Activated CD4-positive, alpha-beta T cell treated with anti-CD3 and anti-CD28 coated beads, Interleukin-10, Interleukin-2, amounts not matched to agents 100 ng/mL and 50 ng/mL, durations not matched to agents 16 hours and 8 hours (primary cell): ENCODE measurements at regions not wholly inside any gene's neighbourhood (a gene's known extent, or its start where the extent isn't known, plus 50 kb on each side); places are given as distances from the start of the nearest gene placed in this dataset.

Experiments used
- DNase-seq: peaks from one replicate; pipeline ENCODE4 v3.0.0-alpha.2; 2020

DNA sequence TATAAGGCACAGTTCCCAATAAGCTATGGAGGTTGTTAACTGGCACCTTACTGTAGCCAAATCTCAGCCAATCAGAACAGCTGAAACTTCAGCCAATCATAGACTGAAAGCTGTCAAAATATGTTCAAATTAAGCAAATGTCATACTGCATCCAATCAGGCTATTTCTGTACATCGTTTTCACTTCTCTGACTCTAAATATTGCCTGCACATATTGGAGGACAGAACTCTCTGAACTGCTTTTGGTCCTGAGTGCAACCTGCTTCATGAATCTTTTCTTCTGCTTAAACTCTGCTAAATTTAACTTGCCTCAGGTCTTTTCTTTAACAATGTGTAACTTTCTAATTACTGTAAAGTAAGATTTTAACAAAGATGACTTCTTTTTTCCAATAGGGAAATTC, 1198.9 kb upstream of the PCDH7 start:
- no peak for DNase-seq

DNA sequence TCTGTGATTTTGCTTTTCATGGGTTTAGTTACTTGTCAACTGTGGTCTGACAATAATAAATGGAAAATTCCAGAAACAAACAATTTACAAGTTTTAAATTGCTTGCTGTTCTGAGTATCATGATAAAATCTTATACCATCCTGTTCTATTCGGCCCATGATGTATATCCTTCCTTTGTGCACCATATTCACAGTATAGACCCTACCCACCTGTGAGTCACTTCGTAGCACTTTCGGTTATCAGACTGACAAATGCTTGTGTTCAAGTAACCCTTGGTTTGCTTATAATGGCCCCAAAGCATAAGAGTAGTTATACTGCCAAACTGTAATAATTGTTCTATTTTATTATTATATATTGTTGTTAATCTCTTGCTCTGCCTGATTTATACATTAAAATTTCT, 1183.4 kb upstream of the PCDH7 start:
- no peak for DNase-seq

DNA sequence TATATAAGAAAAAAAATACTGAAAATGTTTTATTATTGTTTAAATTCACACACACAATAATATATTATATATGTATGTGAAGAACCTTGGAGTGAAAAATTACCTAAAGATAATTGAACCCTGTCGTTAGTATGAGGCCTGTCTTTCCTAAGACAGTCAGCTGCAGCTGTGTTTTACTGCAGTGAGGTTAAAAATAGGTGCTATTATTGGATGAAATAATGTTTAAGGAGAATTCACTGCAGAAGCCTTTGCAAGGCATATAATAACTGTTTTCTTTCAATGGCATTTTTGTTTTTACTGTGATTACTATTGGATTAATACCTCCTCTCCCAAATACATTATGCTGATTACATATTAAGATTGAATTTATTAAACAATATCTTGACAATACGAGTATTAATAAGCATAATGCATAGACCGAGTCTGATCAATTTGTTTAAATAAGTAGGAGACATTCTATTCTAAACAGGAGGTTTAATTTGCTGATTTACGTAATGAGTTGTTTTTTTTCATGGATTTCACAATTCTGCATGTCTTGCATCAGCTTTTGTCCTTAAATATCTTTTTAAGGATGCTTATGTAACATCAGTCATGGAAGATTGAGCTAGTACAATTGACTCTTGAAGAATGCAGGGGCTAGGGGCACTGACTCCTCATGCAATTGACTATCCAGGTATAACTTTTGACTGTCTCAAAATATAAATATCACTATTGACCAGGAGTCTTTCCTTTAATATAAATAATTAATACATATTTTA, 1181.1 kb upstream of the PCDH7 start:
- no peak for DNase-seq

DNA sequence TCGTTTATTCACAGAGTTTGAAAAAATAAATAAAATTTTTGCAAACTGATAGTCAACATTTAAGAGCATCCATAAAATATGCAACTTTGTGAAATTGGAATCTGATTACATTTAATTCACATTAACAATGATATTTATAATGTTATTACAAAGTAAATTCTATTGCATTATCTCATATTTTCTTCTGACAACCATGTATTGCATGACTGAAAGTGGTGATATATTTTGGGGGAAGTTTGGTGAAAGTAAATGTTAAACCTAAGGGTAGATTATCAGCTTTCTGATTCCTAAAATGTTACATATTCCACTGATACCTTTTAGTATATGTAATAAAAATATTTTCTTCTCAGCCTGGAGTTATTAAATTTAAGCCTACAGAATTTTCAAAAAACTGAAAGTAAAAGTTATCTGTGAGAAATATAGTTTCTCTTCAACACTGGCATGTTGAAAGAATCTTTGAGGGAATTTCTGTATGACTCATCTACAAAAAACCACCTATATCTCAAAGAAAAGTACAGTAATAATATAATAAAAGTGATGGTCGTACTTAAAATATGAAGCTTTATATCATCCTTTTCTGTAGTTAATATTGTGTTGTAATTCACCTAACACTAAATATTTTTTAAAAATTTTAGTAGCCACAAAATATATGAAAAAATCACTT, 1179.6 kb upstream of the PCDH7 start:
- DNase-seq = no peak

DNA sequence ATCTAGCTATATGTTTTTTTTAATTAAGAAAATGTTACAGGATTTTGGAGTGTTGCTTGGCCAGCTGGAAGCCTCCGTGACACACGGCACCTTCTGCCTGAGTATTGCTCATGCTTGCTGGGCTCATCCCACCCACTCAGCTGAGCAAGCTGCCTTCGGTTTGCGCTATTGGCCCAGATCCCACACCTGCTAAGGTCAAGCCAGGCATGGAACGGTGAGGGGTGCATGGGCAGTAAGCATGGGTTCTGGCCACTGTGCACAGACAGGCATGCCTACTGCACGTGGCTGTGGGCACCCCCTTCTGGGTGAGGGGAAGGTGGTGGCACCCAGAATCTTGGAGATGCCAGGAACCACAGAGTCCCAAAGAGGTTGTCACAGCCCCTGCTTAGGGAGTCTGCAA, 1178.4 kb upstream of the PCDH7 start:
- DNase-seq = no peak

DNA sequence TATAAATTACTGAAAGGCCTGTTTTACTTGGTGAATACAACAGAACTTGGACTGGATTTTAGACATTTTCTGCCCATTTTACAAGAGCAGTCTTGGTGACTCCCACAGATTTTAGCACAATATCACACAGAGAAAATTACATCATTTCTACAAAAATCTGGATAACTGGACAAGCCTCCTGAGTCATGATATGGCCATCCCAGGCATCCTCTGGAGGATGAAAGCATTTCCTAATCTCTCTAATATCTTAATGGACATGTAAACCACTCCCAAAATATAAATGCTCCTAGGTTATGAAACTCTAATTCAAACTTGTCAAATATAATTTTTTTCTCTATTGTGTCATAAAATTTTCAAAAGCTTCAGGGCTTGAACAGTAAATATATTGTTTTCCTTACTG, 1170.8 kb upstream of the PCDH7 start:
- DNase-seq = no peak

DNA sequence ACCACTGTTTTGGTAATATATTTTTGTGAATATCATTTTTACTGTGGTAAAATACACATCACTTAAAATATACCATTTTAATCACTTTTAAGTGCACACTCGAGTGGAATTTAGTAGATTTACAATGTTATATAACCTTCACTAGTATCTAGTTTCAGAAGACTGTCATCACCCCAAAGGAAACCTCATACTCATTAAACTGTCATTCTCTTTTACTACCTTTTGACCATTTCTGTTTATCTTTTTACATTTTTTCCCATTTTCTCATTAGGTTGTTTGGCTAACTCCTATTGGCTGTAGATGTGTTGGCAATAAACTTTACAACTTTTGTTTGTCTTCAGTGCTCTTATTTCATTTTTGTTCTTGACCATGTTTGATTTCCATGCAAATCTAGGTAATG, 1168.3 kb upstream of the PCDH7 start:
- no peak for DNase-seq

DNA sequence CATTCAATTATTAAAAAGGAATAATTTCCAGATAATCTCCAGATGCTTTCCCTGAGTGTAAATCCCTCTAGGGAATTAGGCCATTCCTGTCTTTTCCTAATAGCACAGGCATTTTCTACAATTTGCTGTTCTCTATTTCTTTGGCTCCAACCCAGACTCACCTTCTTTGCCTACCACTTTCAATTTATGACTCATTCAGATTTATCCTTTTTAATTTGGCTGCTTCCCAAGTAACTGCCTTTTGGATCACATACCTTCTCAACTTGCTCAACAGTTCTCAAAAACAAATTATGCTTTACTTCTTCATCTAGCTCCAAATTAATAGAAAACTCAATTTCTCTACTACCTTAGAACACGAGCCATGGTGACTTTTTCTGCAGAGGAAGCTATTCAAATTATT, 1166.3 kb upstream of the PCDH7 start:
- DNase-seq = no peak

DNA sequence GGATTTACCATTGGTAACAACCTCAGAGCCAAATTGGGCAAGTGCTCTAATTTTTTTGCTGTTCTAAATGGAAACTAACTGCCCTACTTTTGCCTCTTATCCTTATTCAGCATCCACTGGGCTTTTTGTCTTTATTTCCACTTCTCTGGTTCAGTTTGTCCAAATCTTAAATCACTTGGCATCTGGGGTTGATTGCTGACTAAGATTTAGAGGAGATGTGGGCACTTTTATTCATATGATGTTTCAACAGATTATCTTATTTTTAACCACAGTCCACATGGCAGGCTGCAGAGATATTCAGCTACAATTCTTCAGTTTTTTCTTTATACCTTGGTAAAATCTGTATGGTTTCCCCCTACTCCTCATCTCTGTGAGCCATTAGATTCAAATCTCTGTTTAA, 1161.4 kb upstream of the PCDH7 start:
- DNase-seq = no peak

DNA sequence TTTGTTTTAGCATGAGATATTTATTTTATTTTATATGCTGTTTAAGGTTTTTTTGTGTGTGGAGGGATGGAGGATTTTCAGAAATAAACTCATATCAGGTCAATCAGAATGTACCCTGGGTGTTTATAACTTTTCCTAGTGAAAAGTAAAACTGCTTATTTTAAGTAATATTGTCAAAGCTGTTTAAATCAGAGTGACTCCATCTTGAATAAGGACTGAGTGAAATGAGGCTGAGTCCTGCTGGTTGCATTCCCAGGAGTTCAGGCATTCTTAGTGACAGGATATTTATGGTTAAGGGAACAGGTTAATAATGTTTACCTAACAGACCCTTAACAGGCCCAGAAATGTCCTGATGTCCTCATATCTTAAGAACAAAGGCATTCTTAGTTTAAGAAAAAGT, 1160.9 kb upstream of the PCDH7 start:
- no peak for DNase-seq

DNA sequence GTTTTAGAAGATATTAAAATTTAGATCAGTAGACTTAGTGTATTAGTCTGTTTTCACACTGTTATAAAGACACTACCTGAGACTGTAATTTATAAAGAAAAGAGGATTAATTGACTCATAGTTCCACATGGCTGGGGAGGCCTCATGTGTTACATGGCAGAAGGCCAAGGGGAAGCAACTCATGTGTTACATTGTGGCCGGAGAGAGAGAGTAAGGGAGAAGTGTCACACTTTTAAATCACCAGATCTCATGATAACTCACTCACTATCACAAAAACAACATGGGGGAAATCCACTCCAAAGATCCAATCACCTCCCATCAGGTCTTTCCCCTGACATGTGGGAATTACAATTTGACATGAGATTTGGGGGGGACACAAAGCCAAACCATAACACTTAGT, 1159.7 kb upstream of the PCDH7 start:
- no peak for DNase-seq

DNA sequence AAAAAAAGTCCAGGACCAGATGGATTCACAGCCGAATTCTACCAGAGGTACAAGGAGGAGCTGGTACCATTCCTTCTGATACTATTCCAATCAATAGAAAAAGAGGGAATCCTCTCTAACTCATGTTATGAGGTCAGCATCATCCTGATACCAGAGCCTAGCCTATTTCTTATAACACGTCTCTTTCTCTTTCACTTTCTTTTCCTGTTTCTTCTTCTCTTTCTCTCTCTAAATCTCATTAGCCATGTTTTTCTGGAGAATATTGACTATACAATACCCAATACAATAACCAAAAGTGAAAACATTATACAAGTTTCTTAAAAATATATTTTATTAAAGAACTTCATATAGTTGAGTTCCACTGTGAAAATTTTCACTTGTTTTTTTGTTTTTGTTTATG, 1154.9 kb upstream of the PCDH7 start:
- DNase-seq = no peak

DNA sequence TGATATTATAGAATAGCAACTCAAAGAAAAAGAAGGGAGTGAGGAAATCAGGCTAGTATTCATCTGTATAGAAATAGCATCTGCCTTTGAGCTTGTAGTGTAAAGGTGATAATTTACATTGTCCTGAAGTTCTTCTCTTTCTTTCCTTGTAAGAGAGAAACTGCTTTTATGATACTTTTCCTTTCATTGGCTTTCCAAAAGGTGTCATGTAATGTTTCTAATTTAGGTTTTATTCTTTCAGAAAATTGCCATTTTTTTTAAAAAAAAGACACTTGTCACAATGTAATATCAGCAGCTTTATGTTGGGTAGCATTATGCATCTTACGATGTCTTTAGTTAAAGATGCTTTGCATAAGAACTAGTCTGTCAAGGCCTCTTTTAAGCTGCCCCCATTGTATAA, 1153.8 kb upstream of the PCDH7 start:
- no peak for DNase-seq

DNA sequence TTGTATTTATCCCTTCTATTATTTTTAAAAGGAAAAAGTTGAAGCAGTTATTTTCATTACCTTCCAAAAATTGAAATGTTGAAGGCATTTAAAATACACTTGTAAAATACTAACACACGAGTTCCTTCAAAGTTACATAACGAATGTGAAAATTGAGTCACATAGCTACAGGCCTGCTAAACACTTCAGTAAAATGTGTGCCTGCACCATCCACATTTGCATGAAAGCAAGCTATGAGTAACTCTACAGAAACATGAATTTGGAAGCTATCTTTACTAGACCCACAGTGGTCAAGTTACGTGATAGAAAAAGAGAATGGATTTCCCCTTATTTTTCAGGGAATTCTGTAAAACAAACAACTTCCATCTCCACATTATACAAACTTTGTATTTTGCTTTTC, 1148.8 kb upstream of the PCDH7 start:
- no peak for DNase-seq

DNA sequence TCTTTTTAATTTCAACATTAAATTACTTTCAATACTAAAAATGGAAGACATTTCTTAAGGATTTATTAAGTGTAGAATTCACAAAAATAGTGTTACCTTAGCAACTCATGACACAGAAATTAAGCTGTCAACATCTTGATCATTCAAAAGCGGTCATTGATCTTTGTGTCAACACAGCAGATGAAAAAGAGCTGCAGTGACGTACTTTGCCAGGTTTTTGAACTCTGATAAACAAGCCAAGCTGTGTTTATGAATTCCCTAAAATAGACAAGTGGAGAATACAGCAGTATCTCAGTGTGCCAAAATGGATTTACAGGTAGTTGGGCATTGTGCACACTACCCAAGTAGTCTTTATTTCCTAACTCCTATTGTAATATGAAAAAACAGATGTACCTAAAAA, 1141.8 kb upstream of the PCDH7 start:
- no peak for DNase-seq

DNA sequence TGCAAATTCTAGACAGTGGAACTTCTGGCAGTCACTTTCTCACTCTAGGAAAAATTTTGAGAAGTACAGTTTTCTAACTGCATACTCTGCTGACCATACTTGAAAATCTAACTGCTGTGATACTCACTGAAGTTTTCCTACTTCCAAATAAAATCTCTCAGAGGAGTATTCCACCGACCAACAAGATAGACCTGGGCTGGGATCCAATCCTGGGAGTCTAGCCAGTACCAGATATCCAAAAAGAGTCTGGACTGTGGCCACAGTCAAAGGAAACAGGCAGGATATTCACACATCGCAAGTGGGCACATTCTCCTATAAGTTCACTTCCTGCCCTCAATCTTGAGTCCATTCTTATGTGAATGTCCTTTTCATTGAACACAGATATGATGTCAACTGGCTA, 1138.7 kb upstream of the PCDH7 start:
- DNase-seq = no peak

DNA sequence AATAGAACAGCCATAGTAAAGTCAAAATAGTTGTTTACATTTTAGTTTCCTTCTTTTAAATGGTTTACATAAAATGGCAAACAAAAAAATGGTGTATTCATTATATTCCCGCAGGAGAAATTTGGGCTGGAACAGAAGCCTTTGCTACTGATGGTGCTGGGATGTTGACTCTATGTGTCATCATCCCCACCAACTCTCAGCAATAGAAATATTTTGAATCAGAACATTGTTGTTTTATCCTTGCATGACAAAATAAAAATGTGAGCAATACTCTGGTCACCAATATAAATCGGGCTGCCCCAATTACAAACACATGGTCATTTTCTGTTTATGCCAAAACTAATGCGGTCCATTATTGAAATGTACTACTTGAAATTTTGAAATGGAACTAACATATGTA, 1131.6 kb upstream of the PCDH7 start:
- no peak for DNase-seq

DNA sequence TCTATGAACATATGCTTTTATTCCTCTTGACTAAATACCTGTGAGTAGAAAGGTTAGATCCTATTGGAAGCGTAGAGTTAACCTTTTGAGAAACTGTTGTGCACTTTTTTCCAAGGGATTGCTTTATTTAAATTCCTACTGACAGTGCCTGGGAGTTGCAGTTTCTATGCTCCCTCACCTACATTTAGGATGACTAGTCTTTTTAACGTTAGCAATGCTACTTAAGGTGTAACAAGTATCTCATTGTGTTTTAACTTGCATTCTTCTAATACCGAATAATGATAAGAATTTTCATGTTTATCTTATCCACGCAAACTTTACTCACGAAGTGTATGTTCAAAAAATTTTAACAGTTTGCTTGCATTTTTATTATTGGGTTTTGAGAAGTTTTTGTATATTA, 1123.9 kb upstream of the PCDH7 start:
- DNase-seq = no peak

DNA sequence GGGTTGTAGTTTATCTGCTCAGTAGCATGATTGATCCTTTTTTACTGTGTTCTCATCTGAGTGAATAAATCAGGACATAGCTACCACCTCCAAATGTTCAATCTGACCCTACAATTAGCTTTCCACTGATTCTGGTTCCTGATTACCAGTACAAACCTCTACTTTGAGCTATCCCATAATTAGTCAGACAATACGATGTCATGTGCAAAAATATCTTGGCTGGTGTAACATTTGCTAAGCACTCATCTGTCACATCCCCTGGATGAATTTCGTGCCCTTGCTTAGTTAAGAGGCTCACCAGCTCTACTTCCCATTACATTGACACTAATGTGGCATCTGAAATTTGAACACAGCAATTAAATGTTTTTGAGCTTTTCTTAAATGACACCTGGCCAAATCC, 1101.0 kb upstream of the PCDH7 start:
- DNase-seq = no peak

DNA sequence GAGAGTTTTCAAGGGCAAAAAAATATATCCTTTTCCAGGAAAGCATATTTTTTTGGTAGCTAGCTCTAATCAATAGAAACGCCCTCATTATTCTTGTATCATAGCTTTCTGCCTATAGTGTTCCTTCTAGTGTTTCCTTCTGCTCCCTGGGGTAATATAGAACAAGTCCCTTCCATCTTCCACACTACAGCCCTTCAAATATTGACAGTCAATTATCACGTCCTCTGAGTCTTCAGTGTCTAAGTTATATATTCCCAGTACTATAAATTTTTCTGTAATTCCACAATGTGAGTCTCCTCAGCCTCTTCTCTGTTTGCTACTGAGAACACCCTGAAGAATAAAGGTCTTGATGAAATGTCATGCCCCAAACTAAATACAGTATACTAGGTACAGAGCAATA, 1088.0 kb upstream of the PCDH7 start:
- DNase-seq = no peak

DNA sequence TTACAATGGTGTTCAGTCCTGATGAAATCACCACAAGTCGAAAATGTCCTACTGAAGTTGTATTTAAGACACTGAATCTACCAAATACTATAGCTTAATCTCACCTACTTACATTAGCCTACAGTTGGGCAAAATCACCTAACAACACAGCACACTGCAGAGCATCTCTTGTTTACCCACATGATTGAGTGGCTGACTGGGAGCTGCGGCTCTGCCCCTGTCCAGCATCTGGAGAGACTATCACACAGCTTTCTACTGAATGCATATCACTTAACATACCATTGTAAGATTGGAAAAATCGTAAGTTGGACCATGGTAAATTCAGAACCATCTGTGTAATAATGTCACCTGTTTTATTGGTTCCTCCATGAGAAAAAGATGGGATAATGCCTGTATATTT, 1083.2 kb upstream of the PCDH7 start:
- DNase-seq = no peak

DNA sequence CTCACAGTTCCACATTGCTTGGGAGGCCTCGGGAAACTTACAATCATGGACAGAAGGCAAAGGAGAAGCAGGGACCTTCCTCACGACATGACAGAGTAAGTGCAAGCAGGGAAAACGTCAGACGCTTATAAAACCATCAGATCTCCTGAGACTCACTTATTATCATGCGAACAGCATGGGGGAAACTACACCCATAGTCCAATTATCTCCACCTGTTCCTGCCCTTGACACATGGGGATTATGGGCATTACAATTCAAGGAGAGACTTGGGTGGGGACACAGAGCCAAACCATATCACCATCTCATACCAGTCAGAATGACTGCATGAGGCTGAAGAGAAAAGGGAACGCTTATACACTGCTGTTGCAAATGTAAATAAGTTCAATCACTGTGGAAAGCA, 1066.9 kb upstream of the PCDH7 start:
- no peak for DNase-seq

DNA sequence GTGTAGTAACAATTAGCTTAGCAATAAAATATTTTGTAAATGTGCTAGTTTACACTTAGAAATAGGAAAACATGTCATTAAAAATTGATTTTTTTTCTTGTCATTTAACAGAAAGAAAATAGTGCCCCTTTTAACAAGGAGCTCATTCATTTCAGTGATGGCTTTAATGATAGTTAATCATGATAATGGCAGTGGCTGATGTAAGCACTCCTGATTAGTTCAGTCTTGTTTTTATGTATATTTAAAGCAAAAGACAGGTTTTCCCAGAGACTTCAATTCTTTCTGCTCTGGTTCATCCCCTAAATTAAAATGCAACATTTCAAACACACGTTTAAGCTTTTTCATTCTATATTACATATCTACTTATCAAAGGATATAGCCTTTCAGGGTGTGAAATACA, 1039.5 kb upstream of the PCDH7 start:
- DNase-seq = no peak

DNA sequence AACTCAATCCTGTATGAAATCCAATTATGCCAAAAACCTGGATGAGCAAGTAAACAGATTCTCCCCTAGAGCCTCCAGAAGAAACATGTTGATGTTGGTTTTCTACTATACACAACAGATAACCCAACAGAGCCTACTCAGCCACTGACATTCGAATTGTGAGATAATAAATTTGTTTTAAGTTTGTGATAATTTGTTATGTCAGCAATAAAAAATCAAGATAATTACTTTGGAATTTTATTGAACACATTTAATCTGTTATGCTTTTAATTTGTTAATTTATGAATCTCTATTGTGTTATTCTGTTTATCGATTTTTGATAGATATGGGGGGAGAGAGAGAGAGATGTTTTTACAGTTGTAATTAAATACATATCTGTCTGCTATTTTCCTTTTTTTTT, 1016.1 kb upstream of the PCDH7 start:
- DNase-seq = no peak

DNA sequence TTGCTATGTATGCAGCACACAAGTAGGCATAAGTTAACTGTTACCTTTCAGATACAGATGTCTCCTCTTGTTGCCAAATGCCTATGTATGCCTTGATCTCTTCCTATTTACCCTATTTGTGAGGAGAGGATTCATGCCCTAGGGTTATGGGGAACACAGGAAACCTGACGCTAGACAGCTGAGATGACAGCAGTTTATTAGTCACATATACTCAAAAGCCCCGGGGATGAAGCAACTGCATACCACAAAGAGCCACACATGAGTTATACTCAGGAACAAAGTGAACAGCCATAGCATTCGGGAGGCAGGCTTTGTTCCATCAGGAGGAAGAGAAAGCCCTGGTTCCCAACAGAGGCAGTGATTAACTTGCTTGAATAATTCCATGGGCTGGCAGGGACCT, 1011.7 kb upstream of the PCDH7 start:
- DNase-seq = no peak
